A673 (cell line): ENCODE measurements at regions not wholly inside any gene's neighbourhood (a gene's known extent, or its start where the extent isn't known, plus 50 kb on each side); places are given as distances from the start of the nearest gene placed in this dataset.

Source experiments
- BruUV-seq: library from RNA; stranded (reverse); fragments of 400-500 nt; replicated peaks from 2 replicates; lab custom pipeline; 2021; lab: Mats Ljungman, UMichigan
- CTCF ChIA-PET: fragments of 300-600 bp; sonication (Branson Sonifier 250); formaldehyde crosslinking; loops from one replicate; lab custom pipeline; 2022; ENCODE audit warnings: antibody characterized with exemption; lab: Charles Lee
- POLR2A ChIA-PET: fragments of 300-600 bp; sonication (Branson Sonifier 250); formaldehyde crosslinking; loops from one replicate; lab custom pipeline; 2022; ENCODE audit warnings: antibody characterized with exemption; ENCODE audit not compliant: low non-redundant PET; lab: Charles Lee
- DNase-seq: peaks from one replicate; pipeline ENCODE4 v3.0.0-alpha.2; 2015; ENCODE audit warnings: low spot score
- H3K27ac ChIP-seq: fragments of 200-600 bp; sonication (generic); 2 replicates; pipeline ENCODE4 v1.5.1; 2016; ENCODE audit warnings: mixed run types, low read depth, mild to moderate bottlenecking, mixed read lengths, antibody characterized with exemption, low read length; ENCODE audit not compliant: poor library complexity, severe bottlenecking
- H3K27me3 ChIP-seq: fragments of 200-600 bp; sonication (generic); replicated peaks from 2 replicates; pipeline ENCODE4 v1.6.1; 2017; ENCODE audit warnings: mixed run types, low read depth, mild to moderate bottlenecking, mixed read lengths, antibody characterized with exemption, low read length; ENCODE audit not compliant: insufficient read depth, poor library complexity
- H3K36me3 ChIP-seq: fragments of 200-600 bp; sonication (generic); 2 replicates; pipeline ENCODE4 v1.6.1; 2016; ENCODE audit warnings: mixed run types, mild to moderate bottlenecking, mixed read lengths, antibody characterized with exemption, low read length; ENCODE audit not compliant: insufficient read depth, poor library complexity, severe bottlenecking
- H3K4me1 ChIP-seq: fragments of 200-600 bp; sonication (generic); 2 replicates; pipeline ENCODE4 v1.6.1; 2017; ENCODE audit warnings: mixed run types, mild to moderate bottlenecking, mixed read lengths, antibody characterized with exemption, low read length; ENCODE audit not compliant: insufficient read depth, poor library complexity, severe bottlenecking
- H3K4me3 ChIP-seq: fragments of 200-600 bp; sonication (generic); 2 replicates; pipeline ENCODE4 v1.5.1; 2016; ENCODE audit warnings: low read depth, mixed run types, mild to moderate bottlenecking, mixed read lengths, low read length; ENCODE audit not compliant: poor library complexity, severe bottlenecking
- H3K9me3 ChIP-seq: fragments of 200-600 bp; sonication (generic); 2 replicates; pipeline ENCODE4 v1.6.1; 2016; ENCODE audit warnings: mixed run types, low read depth, mild to moderate bottlenecking, mixed read lengths, antibody characterized with exemption, low read length; ENCODE audit not compliant: poor library complexity, severe bottlenecking
- CTCF ChIP-seq: fragments of 300-800, 200-600 bp; sonication (generic); conservative IDR thresholded peaks from 2 replicates; pipeline ENCODE4 v1.5.1; 2017; ENCODE audit warnings: low read depth, mild to moderate bottlenecking, antibody characterized with exemption, low read length, moderate library complexity, mixed read lengths
- EZH2 ChIP-seq: fragments of 200-600 bp; sonication (generic); IDR thresholded peaks from 2 replicates; pipeline ENCODE4 v1.6.1; 2017; ENCODE audit warnings: borderline replicate concordance, low read depth, mild to moderate bottlenecking, mixed read lengths, antibody characterized with exemption, low read length; ENCODE audit not compliant: poor library complexity, severe bottlenecking
- intact Hi-C: fragments of 100-400 bp; cut with micrococcal nuclease; formaldehyde crosslinking; loops from one replicate; pipeline ENCODE4 v1.10.0; 2022; ENCODE audit not compliant: unreplicated experiment

- BruUV-seq: no TSS peak
- ChIA-PET POLR2A (no interaction called here), CTCF (no interaction called here)
- intact Hi-C loops: no loop called here
- Histone ChIP-seq H3K27me3 (no peaks in the 10 kb centered on the region), H3K27ac (no peak overlapping the region), H3K36me3 (no peaks in the 10 kb centered on the region), H3K4me1 (no peaks in the 10 kb centered on the region), H3K9me3 (no peaks in the 10 kb centered on the region), H3K4me3 (no peak overlapping the region)
- TF ChIP-seq CTCF (no peak), EZH2 (no peak)
- peak; percentile 5 for DNase-seq
These were observed 137.5 kb downstream of the BTBD3 start for GRCh38 chr20:12055161-12055560.

- Histone ChIP-seq H3K27me3 (no peaks in the 10 kb centered on the region), H3K36me3 (no peaks in the 10 kb centered on the region), H3K9me3 (no peaks in the 10 kb centered on the region), H3K4me3 (no peak overlapping the region), H3K27ac (no peak overlapping the region), H3K4me1 (peaks cover 10% of the 10 kb centered on the region)
- CTCF ChIA-PET: no interaction called here
- DNase-seq: no peak
- BruUV-seq: no TSS peak
- intact Hi-C loops: no loop called here
- POLR2A ChIA-PET: no interaction called here
- TF ChIP-seq EZH2 (no peak), CTCF (no peak)
These were observed 139.1 kb downstream of the BTBD3 start for GRCh38 chr20:12056839-12057238.

GRCh38 chr20:12057778-12058177 is 140.1 kb downstream of the BTBD3 start:
- Histone ChIP-seq H3K27ac (no peak overlapping the region), H3K36me3 (no peaks in the 10 kb centered on the region), H3K9me3 (no peaks in the 10 kb centered on the region), H3K4me1 (peaks cover 11% of the 10 kb centered on the region), H3K27me3 (no peaks in the 10 kb centered on the region), H3K4me3 (no peak overlapping the region)
- TF ChIP-seq CTCF (no peak), EZH2 (no peak)
- POLR2A ChIA-PET: no interaction called here
- DNase-seq: no peak
- CTCF ChIA-PET: no interaction called here
- no TSS peak for BruUV-seq
- intact Hi-C loops: no loop called here
